ENCODE measurements at regions not wholly inside any gene's neighbourhood (a gene's known extent, or its start where the extent isn't known, plus 50 kb on each side); places are given as distances from the start of the nearest gene placed in this dataset.

GRCh38 chr4:73317092-73317491 lies 58.5 kb upstream of the ANKRD17 start:
- Histone ChIP-seq H4K20me1 (ENCODE audit: control insufficient read depth, insufficient read depth, low read depth, low read length) (no peaks in the 10 kb centered on the region), H3K4me1 (ENCODE audit: control insufficient read depth, low read length) (peaks cover 9% of the 10 kb centered on the region), H3K36me3 (ENCODE audit: control insufficient read depth, low read length) (no peaks in the 10 kb centered on the region), H3K79me2 (ENCODE audit: control insufficient read depth, low read length) (no peaks in the 10 kb centered on the region), H3F3A (ENCODE audit: control insufficient read depth, insufficient read depth) (no peaks in the 10 kb centered on the region), H3K9me2 (replicated peaks; ENCODE audit: control insufficient read depth, low read length) (no peaks in the 10 kb centered on the region), H3K4me2 (ENCODE audit: low read length) (no peak overlapping the region), H3K9me3 (ENCODE audit: control insufficient read depth, insufficient read depth, low read length) (no peaks in the 10 kb centered on the region; the same call in 1 of the 2 replicates), H3K27me3 (ENCODE audit: control insufficient read depth, low read length) (no peaks in the 10 kb centered on the region), H3K27ac (ENCODE audit: low read depth, low read length) (no peak overlapping the region), H3K4me3 (ENCODE audit: low read length) (no peak overlapping the region)
- TF ChIP-seq, protein P1, sequence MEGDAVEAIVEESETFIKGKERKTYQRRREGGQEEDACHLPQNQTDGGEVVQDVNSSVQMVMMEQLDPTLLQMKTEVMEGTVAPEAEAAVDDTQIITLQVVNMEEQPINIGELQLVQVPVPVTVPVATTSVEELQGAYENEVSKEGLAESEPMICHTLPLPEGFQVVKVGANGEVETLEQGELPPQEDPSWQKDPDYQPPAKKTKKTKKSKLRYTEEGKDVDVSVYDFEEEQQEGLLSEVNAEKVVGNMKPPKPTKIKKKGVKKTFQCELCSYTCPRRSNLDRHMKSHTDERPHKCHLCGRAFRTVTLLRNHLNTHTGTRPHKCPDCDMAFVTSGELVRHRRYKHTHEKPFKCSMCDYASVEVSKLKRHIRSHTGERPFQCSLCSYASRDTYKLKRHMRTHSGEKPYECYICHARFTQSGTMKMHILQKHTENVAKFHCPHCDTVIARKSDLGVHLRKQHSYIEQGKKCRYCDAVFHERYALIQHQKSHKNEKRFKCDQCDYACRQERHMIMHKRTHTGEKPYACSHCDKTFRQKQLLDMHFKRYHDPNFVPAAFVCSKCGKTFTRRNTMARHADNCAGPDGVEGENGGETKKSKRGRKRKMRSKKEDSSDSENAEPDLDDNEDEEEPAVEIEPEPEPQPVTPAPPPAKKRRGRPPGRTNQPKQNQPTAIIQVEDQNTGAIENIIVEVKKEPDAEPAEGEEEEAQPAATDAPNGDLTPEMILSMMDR (IDR thresholded peaks at IDR 0.05; ENCODE audit: low read depth, low read length, poor library complexity, severe bottlenecking): no peak
- TF ChIP-seq EZH2phosphoT487 (IDR thresholded peaks at IDR 0.05; ENCODE audit: borderline replicate concordance, low read length): no peak

GRCh38 chr4:73315091-73315490 lies 56.5 kb upstream of the ANKRD17 start:
- Histone ChIP-seq H3K79me2 (ENCODE audit: control insufficient read depth, low read length) (no peaks in the 10 kb centered on the region), H3K4me3 (ENCODE audit: low read length) (no peak overlapping the region), H3K4me2 (ENCODE audit: low read length) (no peak overlapping the region), H3K9me2 (replicated peaks; ENCODE audit: control insufficient read depth, low read length) (no peaks in the 10 kb centered on the region), H3K36me3 (ENCODE audit: control insufficient read depth, low read length) (no peaks in the 10 kb centered on the region), H3K27me3 (ENCODE audit: control insufficient read depth, low read length) (no peaks in the 10 kb centered on the region), H3K4me1 (ENCODE audit: control insufficient read depth, low read length) (peaks cover 19% of the 10 kb centered on the region), H4K20me1 (ENCODE audit: control insufficient read depth, insufficient read depth, low read depth, low read length) (no peaks in the 10 kb centered on the region), H3K27ac (ENCODE audit: low read depth, low read length) (no peak overlapping the region), H3F3A (ENCODE audit: control insufficient read depth, insufficient read depth) (no peaks in the 10 kb centered on the region), H3K9me3 (ENCODE audit: control insufficient read depth, insufficient read depth, low read length) (no peaks in the 10 kb centered on the region; the same call in 1 of the 2 replicates)
- TF ChIP-seq, protein P1 (IDR thresholded peaks at IDR 0.05; ENCODE audit: low read depth, low read length, poor library complexity, severe bottlenecking): no peak
- no peak for TF ChIP-seq EZH2phosphoT487 (IDR thresholded peaks at IDR 0.05; ENCODE audit: borderline replicate concordance, low read length)

DNA sequence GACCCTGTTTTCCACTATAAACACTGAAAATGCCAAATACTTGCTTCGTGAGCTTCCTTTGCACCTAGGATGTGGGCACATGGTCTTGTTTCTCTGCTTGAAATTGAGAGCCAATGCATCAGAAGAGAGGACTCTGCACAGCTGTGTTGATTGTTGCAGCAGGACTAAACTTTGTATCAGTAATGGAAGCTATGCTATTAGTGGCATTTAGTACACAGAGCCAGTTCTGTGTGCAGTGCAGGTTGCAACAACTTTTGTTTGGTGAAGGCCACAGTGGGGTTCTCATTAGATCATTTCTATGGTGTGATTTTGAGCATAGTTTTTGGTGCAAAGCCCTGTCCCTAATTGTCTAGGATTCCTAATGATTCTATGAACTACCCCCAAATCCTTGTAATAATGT lies 54.4 kb upstream of the ANKRD17 start:
- H3K4me3 ChIP-seq (ENCODE audit: low read length): no peak overlapping the region
- no peaks in the 10 kb centered on the region for H3K27me3 ChIP-seq (ENCODE audit: control insufficient read depth, low read length)
- H3K9me3 ChIP-seq (ENCODE audit: control insufficient read depth, insufficient read depth, low read length): no peaks in the 10 kb centered on the region
- no peak overlapping the region for H3K4me2 ChIP-seq (ENCODE audit: low read length)
- no peak for TF ChIP-seq EZH2phosphoT487 (IDR thresholded peaks at IDR 0.05; ENCODE audit: borderline replicate concordance, low read length)
- no peaks in the 10 kb centered on the region for H3K36me3 ChIP-seq (ENCODE audit: control insufficient read depth, low read length)
- no peaks in the 10 kb centered on the region for H3K9me2 ChIP-seq (replicated peaks; ENCODE audit: control insufficient read depth, low read length)
- no peaks in the 10 kb centered on the region for H4K20me1 ChIP-seq (ENCODE audit: control insufficient read depth, insufficient read depth, low read depth, low read length)
- H3F3A ChIP-seq (ENCODE audit: control insufficient read depth, insufficient read depth): 0 out of 2 replicates have a peak, but pooled peaks cover 3% of the 10 kb centered on the region
- H3K27ac ChIP-seq (ENCODE audit: low read depth, low read length): no peak overlapping the region
- peaks cover 22% of the 10 kb centered on the region for H3K4me1 ChIP-seq (ENCODE audit: control insufficient read depth, low read length)
- no peaks in the 10 kb centered on the region for H3K79me2 ChIP-seq (ENCODE audit: control insufficient read depth, low read length)

- no peaks in the 10 kb centered on the region for H3K9me2 ChIP-seq (replicated peaks; ENCODE audit: control insufficient read depth, low read length)
- TF ChIP-seq, protein P1 (IDR thresholded peaks at IDR 0.05; ENCODE audit: low read depth, low read length, poor library complexity, severe bottlenecking): peak; percentile 61
- no peak for TF ChIP-seq EZH2phosphoT487 (IDR thresholded peaks at IDR 0.05; ENCODE audit: borderline replicate concordance, low read length)
- peak overlapping the region; percentile 46 for H3K4me2 ChIP-seq (ENCODE audit: low read length)
- peak overlapping the region; percentile 19; the same call in 1 of the 2 replicates for H3K4me3 ChIP-seq (ENCODE audit: low read length)
- H3K79me2 ChIP-seq (ENCODE audit: control insufficient read depth, low read length): no peaks in the 10 kb centered on the region
- no peak overlapping the region for H3K27ac ChIP-seq (ENCODE audit: low read depth, low read length)
- H3K4me1 ChIP-seq (ENCODE audit: control insufficient read depth, low read length): peaks cover 18% of the 10 kb centered on the region
- no peaks in the 10 kb centered on the region for H4K20me1 ChIP-seq (ENCODE audit: control insufficient read depth, insufficient read depth, low read depth, low read length)
- no peaks in the 10 kb centered on the region for H3K27me3 ChIP-seq (ENCODE audit: control insufficient read depth, low read length)
- no peaks in the 10 kb centered on the region for H3K36me3 ChIP-seq (ENCODE audit: control insufficient read depth, low read length)
- H3F3A ChIP-seq (ENCODE audit: control insufficient read depth, insufficient read depth): 0 out of 2 replicates have a peak, but pooled peaks cover 3% of the 10 kb centered on the region
- H3K9me3 ChIP-seq (ENCODE audit: control insufficient read depth, insufficient read depth, low read length): no peaks in the 10 kb centered on the region
Observed at GRCh38 chr4:73311428-73311827, 52.8 kb upstream of the ANKRD17 start.
